ENCODE measurements at regions not wholly inside any gene's neighbourhood (a gene's known extent, or its start where the extent isn't known, plus 50 kb on each side); places are given as distances from the start of the nearest gene placed in this dataset.

DNA sequence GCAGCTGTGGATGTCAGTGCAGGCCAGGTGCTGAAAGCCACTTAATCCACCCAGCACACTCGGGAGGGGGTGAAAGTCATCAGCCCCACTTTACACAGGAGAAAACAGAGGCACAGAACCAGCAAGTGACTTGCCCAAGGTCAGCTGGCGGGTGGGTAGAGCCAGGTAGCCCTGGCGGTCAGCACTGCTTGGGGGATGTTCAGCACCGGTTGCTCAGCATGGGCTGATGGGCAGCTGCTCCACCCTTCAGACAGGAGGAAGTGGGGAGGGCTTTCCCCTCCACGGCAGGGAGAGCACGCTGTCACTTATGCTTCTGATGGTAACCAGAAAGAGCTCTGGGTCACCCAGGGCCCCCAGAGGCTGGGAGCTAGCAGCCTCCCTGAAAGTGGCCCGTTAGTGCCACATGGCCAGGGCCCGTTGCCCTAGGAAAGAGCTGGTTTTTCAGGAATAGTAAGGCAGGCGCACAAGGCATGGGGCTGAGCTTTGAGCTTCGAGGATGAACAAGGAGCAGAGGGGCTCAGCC is 417.9 kb downstream of the CTTN start:
- TF ChIP-seq, protein P1, sequence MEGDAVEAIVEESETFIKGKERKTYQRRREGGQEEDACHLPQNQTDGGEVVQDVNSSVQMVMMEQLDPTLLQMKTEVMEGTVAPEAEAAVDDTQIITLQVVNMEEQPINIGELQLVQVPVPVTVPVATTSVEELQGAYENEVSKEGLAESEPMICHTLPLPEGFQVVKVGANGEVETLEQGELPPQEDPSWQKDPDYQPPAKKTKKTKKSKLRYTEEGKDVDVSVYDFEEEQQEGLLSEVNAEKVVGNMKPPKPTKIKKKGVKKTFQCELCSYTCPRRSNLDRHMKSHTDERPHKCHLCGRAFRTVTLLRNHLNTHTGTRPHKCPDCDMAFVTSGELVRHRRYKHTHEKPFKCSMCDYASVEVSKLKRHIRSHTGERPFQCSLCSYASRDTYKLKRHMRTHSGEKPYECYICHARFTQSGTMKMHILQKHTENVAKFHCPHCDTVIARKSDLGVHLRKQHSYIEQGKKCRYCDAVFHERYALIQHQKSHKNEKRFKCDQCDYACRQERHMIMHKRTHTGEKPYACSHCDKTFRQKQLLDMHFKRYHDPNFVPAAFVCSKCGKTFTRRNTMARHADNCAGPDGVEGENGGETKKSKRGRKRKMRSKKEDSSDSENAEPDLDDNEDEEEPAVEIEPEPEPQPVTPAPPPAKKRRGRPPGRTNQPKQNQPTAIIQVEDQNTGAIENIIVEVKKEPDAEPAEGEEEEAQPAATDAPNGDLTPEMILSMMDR (IDR thresholded peaks at IDR 0.05), result no peak

DNA sequence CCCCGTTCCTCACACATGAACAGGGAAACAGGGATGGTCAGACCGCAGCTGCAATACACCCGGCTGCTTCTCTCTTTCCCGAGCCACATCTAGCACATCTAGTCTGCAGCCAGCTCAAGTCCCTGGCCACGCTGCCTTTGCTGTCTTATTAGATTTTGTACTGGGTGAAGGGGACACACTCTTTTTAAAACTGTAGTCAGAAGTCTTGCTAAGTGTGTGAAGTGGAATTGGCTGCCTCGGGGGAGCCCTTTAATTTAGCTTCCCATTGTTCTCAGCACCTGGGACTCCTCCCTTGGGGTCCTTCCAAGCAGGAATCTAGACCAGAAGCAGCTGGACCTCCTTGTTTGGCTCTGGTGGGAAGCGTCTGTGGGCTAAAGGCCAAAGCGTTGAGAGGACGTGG is 420.0 kb downstream of the CTTN start:
- TF ChIP-seq, protein P1 (IDR thresholded peaks at IDR 0.05), result no peak

DNA sequence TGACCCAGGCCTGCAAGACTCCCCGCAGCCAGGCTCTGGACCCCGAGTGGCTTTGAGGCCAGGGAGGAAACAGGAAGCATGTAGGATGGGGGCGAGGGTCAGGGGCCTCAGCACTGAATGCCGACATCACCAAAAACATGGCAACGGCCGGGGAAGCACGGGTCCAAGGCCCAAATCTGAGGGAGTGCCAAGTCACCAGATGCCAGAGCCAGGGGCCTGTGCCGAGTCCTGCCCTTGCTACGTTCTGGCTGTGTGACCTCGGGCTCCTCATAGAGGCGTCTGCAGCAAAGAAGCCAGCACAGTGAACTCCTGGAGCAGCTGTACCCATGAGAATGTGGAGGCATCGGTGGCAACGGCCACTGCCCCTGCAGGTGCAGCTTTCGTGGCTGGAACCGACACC is 420.7 kb downstream of the CTTN start:
- TF ChIP-seq, protein P1 (IDR thresholded peaks at IDR 0.05), result no peak

GRCh38 chr11:70820311-70820710 is 422.0 kb downstream of the CTTN start:
- TF ChIP-seq, protein P1 (IDR thresholded peaks at IDR 0.05), result no peak

- TF ChIP-seq, protein P1 (IDR thresholded peaks at IDR 0.05), result no peak
These were observed 422.4 kb downstream of the CTTN start for GRCh38 chr11:70820712-70821111.

DNA sequence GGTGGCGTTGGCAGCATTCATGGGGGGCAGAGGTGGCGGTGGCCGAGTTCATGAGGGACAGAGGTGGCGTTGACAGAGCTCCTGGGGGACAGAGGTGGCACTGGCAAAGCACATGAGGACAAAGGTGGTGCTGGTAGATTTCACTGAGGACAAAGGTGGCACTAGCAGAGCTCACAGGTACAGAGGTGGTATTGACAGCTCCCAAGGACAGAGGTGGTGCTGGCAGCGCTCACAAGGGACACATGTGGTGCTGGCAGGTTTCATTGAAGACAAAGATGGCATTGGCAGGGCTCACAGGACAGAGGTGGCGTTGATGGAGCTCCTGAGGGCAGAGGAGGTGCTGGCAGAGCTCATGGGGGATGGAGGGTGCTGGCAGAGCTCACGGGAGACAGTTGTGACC is 425.4 kb downstream of the CTTN start:
- TF ChIP-seq, protein P1 (IDR thresholded peaks at IDR 0.05), result no peak

GRCh38 chr11:70824605-70825245 is 426.4 kb downstream of the CTTN start:
- TF ChIP-seq, protein P1 (IDR thresholded peaks at IDR 0.05), result no peak

Measured in LNCAP (cell line).